Adrenal gland (tissue), 5 donors: ENCODE measurements at regions not wholly inside any gene's neighbourhood (a gene's known extent, or its start where the extent isn't known, plus 50 kb on each side); places are given as distances from the start of the nearest gene placed in this dataset.

Experiments
- CTCF ChIP-seq, 6 experiments: fragments of 450-650 bp in 4 of 6; fragments of 200-600 bp in 2 of 6; sonication (generic) in 1 of 6; IDR thresholded peaks; 1 replicate in 5 of 6; 2 replicates in 1 of 6; pipeline versions ENCODE4 v1.5.1 to v1.8.0; 2016 to 2021; ENCODE audit warnings: antibody characterized with exemption in 6 of 6, mild to moderate bottlenecking in 2 of 6, moderate library complexity in 1 of 6
- POLR2A ChIP-seq, 2 donors: fragments of 450-650 bp; IDR thresholded peaks; one replicate each; pipeline ENCODE4 v1.6.1; 2017; ENCODE audit warnings: antibody characterized with exemption in 2 of 2, mild to moderate bottlenecking in 2 of 2, moderate library complexity in 1 of 2
- donor health status: DM: no; HTN: no; CAD: no.

- TF ChIP-seq CTCF (IDR thresholded peaks at IDR 0.05) (no peak), POLR2A (IDR thresholded peaks at IDR 0.05) (no peak)
Observed at GRCh38 chr5:152503206-152503605, 98.1 kb upstream of the NMUR2 start.
